H9 (cell line): ENCODE measurements at regions not wholly inside any gene's neighbourhood (a gene's known extent, or its start where the extent isn't known, plus 50 kb on each side); places are given as distances from the start of the nearest gene placed in this dataset.

Source experiments
- DNase-seq: peaks from one replicate; pipeline ENCODE4 v3.0.0-alpha.2; 2017
- H2AFZ ChIP-seq: one replicate; pipeline ENCODE4 v1.6.1; 2013; ENCODE audit warnings: mild to moderate bottlenecking, low read length, control low read depth, moderate library complexity
- H2AK5ac ChIP-seq: 2 replicates; pipeline ENCODE4 v1.6.1; 2013; ENCODE audit warnings: low read length, control low read depth, mixed read lengths; ENCODE audit not compliant: insufficient read length
- H2BK120ac ChIP-seq: one replicate; pipeline ENCODE4 v1.6.1; 2013; ENCODE audit warnings: low read depth, mild to moderate bottlenecking, low read length, control low read depth, inconsistent platforms; ENCODE audit not compliant: poor library complexity, severe bottlenecking
- H2BK12ac ChIP-seq: 2 replicates; pipeline ENCODE4 v1.6.1; 2013; ENCODE audit warnings: low read length, control low read depth, mixed read lengths, low read depth; ENCODE audit not compliant: insufficient read length
- H2BK15ac ChIP-seq: 2 replicates; pipeline ENCODE4 v1.6.1; 2013; ENCODE audit warnings: low read depth, low read length, control low read depth
- H2BK20ac ChIP-seq: one replicate; pipeline ENCODE4 v1.6.1; 2013; ENCODE audit warnings: low read depth, mild to moderate bottlenecking, low read length, control low read depth, inconsistent platforms; ENCODE audit not compliant: poor library complexity, severe bottlenecking
- H2BK5ac ChIP-seq: 2 replicates; pipeline ENCODE4 v1.6.1; 2013; ENCODE audit warnings: low read length, control low read depth, mixed read lengths; ENCODE audit not compliant: insufficient read length
- H3K14ac ChIP-seq: 2 replicates; pipeline ENCODE4 v1.6.1; 2013; ENCODE audit warnings: low read length, control low read depth; ENCODE audit not compliant: insufficient read depth
- H3K18ac ChIP-seq: 2 replicates; pipeline ENCODE4 v1.6.1; 2013; ENCODE audit warnings: low read depth, mild to moderate bottlenecking, mixed read lengths, low read length, control low read depth; ENCODE audit not compliant: insufficient read length
- H3K23ac ChIP-seq: 2 replicates; pipeline ENCODE4 v1.6.1; 2013; ENCODE audit warnings: low read length, control low read depth, mixed read lengths, low read depth; ENCODE audit not compliant: insufficient read length
- H3K23me2 ChIP-seq: 2 replicates; pipeline ENCODE4 v1.6.1; 2013; ENCODE audit warnings: low read depth, mild to moderate bottlenecking, mixed read lengths, low read length, control low read depth; ENCODE audit not compliant: insufficient read length, poor library complexity, severe bottlenecking
- H3K27ac ChIP-seq: 2 replicates; pipeline ENCODE4 v1.5.1; 2013; ENCODE audit warnings: low read length, control low read depth, mixed read lengths, low read depth; ENCODE audit not compliant: insufficient read length
- H3K27me3 ChIP-seq: 2 replicates; pipeline ENCODE4 v1.6.1; 2013; ENCODE audit warnings: low read length, control low read depth, inconsistent platforms; ENCODE audit not compliant: insufficient read depth
- H3K4ac ChIP-seq: 2 replicates; pipeline ENCODE4 v1.6.1; 2013; ENCODE audit warnings: low read depth, mild to moderate bottlenecking, control low read depth, inconsistent platforms, low read length, moderate library complexity
- H3K4me1 ChIP-seq: 2 replicates; pipeline ENCODE4 v1.6.1; 2013; ENCODE audit warnings: low read length, control low read depth, inconsistent platforms; ENCODE audit not compliant: insufficient read depth
- H3K4me2 ChIP-seq: 2 replicates; pipeline ENCODE4 v1.6.1; 2013; ENCODE audit warnings: low read length, control low read depth, mixed read lengths; ENCODE audit not compliant: insufficient read length, insufficient read depth
- H3K56ac ChIP-seq: 2 replicates; pipeline ENCODE4 v1.6.1; 2013; ENCODE audit warnings: low read depth, mild to moderate bottlenecking, mixed read lengths, low read length, control low read depth; ENCODE audit not compliant: insufficient read length
- H3K79me1 ChIP-seq: 2 replicates; pipeline ENCODE4 v1.6.1; 2013; ENCODE audit warnings: low read depth, mild to moderate bottlenecking, moderate library complexity, low read length, control low read depth, inconsistent platforms; ENCODE audit not compliant: insufficient read depth, poor library complexity, severe bottlenecking
- H3K79me2 ChIP-seq: 2 replicates; pipeline ENCODE4 v1.6.1; 2013; ENCODE audit warnings: low read length, control low read depth, inconsistent platforms; ENCODE audit not compliant: insufficient read depth
- H3K9ac ChIP-seq: 2 replicates; pipeline ENCODE4 v1.6.1; 2013; ENCODE audit warnings: low read length, control low read depth, mixed read lengths; ENCODE audit not compliant: insufficient read length; ENCODE audit errors: extremely low read depth
- H3K9me3 ChIP-seq: one replicate; pipeline ENCODE4 v1.6.1; 2013; ENCODE audit warnings: low read depth, low read length, inconsistent platforms; ENCODE audit not compliant: control insufficient read depth
- H3T11ph ChIP-seq: one replicate; pipeline ENCODE4 v1.6.1; 2013; ENCODE audit warnings: mild to moderate bottlenecking, low read length, control low read depth, inconsistent platforms
- H4K20me1 ChIP-seq: one replicate; pipeline ENCODE4 v1.6.1; 2013; ENCODE audit not compliant: control insufficient read depth, insufficient read length, insufficient read depth
- H4K5ac ChIP-seq: 2 replicates; pipeline ENCODE4 v1.6.1; 2013; ENCODE audit warnings: low read depth, mild to moderate bottlenecking, mixed read lengths, low read length, control low read depth; ENCODE audit not compliant: insufficient read length
- H4K8ac ChIP-seq: replicated peaks from 2 replicates; pipeline ENCODE4 v1.6.1; 2013; ENCODE audit warnings: low read length, control low read depth, mixed read lengths, low read depth; ENCODE audit not compliant: insufficient read length
- H4K91ac ChIP-seq: 2 replicates; pipeline ENCODE4 v1.6.1; 2013; ENCODE audit warnings: low read depth, mild to moderate bottlenecking, moderate library complexity, mixed read lengths, low read length, control low read depth; ENCODE audit not compliant: insufficient read length
- H3K27ac Mint-ChIP-seq, 3 experiments: 2 replicates in 2 of 3; 3 replicates in 1 of 3; pipeline ENCODE4 v1.8.0; 2020 to 2021; ENCODE audit warnings: mixed read lengths in 3 of 3, mild to moderate bottlenecking in 1 of 3, moderate library complexity in 1 of 3
- H3K27me3 Mint-ChIP-seq: 2 replicates; pipeline ENCODE4 v1.8.0; 2021; ENCODE audit warnings: low read depth, mild to moderate bottlenecking, moderate library complexity, mixed read lengths
- H3K36me3 Mint-ChIP-seq, 3 experiments: 2 replicates in 2 of 3; 3 replicates in 1 of 3; pipeline ENCODE4 v1.8.0; 2020 to 2021; ENCODE audit warnings: low read depth in 3 of 3, mixed read lengths in 3 of 3; ENCODE audit not compliant: insufficient read depth in 1 of 3
- H3K4me1 Mint-ChIP-seq, 2 experiments: 2 replicates each; pipeline ENCODE4 v1.8.0; 2020; ENCODE audit warnings: mixed read lengths in 2 of 2
- H3K4me3 Mint-ChIP-seq, 2 experiments: 2 replicates in 1 of 2; 3 replicates in 1 of 2; pipeline ENCODE4 v1.8.0; 2020 to 2021; ENCODE audit warnings: mild to moderate bottlenecking in 2 of 2, mixed read lengths in 2 of 2, moderate library complexity in 1 of 2
- H3K9me3 Mint-ChIP-seq, 2 experiments: 2 replicates in 1 of 2; 3 replicates in 1 of 2; pipeline ENCODE4 v1.8.0; 2020; ENCODE audit warnings: mild to moderate bottlenecking in 2 of 2, mixed read lengths in 2 of 2, moderate library complexity in 1 of 2
- CTCF ChIP-seq: fragments of 200-600 bp; sonication (generic); conservative IDR thresholded peaks from 3 replicates; pipeline ENCODE4 v1.8.0; 2021; ENCODE audit warnings: antibody characterized with exemption, mild to moderate bottlenecking
- WGBS: extraction: QIAGEN DNeasy Blood & Tissue Kit; methylation state at CpG from one replicate; pipeline ENCODE4 v1.1.7; 2013; ENCODE audit warnings: missing lambda C conversion rate, low lambda C conversion rate, mixed read lengths; ENCODE audit not compliant: insufficient read length; ENCODE audit errors: extremely low coverage; 5-methylcytosine and 5-hydroxymethylcytosine counted together

DNA sequence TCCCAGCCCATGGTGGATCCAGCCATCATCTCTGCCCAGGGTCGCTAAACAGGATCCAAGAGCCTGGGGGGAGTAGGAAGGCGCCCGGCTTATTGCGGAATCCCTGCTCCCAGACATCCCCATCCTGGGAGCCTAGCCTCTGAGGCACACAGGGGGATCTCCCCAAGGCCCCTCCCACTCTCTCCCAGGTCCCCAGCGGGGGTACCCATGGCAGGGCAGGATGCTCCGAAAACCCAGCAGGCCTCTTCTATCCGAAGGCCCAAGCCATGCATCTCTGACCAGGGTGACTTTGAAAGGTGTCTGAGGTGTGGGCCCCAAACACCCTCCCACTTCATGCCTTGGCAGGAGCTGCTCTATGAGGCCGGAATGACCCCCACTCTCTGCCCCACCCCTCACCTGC is 81.7 kb upstream of the RUFY1 start:
- H3K9ac ChIP-seq: no peak overlapping the region
- H4K5ac ChIP-seq: no peak overlapping the region
- H3K79me2 ChIP-seq: no peaks in the 10 kb centered on the region
- H2BK20ac ChIP-seq: no peak overlapping the region
- H3K23ac ChIP-seq: no peak overlapping the region
- H3K9me3 ChIP-seq: no peaks in the 10 kb centered on the region
- no peak overlapping the region for H2AFZ ChIP-seq
- no peak overlapping the region for H3T11ph ChIP-seq
- no peak overlapping the region for H3K4ac ChIP-seq
- no peaks in the 10 kb centered on the region for H3K4me1 Mint-ChIP-seq
- DNase-seq: no peak
- no peaks in the 10 kb centered on the region for H3K79me1 ChIP-seq
- no peak overlapping the region; the same call in 1 of the 2 replicates for H3K14ac ChIP-seq
- H3K27me3 ChIP-seq: no peaks in the 10 kb centered on the region
- peaks cover 0 to 14% of the 10 kb centered on the region in 2 experiments; a peak in 2 of 5 replicates for H3K9me3 Mint-ChIP-seq
- H3K23me2 ChIP-seq: no peaks in the 10 kb centered on the region
- no peak overlapping the region for H3K4me3 Mint-ChIP-seq
- H2BK120ac ChIP-seq: no peak overlapping the region
- H3K27ac ChIP-seq: no peak overlapping the region
- no peak overlapping the region for H2BK5ac ChIP-seq
- H3K27ac Mint-ChIP-seq: no peak overlapping the region
- H2AK5ac ChIP-seq: no peak overlapping the region
- H4K20me1 ChIP-seq: no peaks in the 10 kb centered on the region
- H3K27me3 Mint-ChIP-seq: no peaks in the 10 kb centered on the region
- no peak overlapping the region for H4K8ac ChIP-seq
- no peak overlapping the region for H2BK12ac ChIP-seq
- H4K91ac ChIP-seq: no peak overlapping the region
- no peaks in the 10 kb centered on the region for H3K4me1 ChIP-seq
- H3K56ac ChIP-seq: no peak overlapping the region
- no peak for TF ChIP-seq CTCF
- H3K18ac ChIP-seq: no peak overlapping the region
- WGBS: no CpG with 5 or more reads among the region's 8 CpGs
- no peaks in the 10 kb centered on the region for H3K36me3 Mint-ChIP-seq
- no peak overlapping the region for H3K4me2 ChIP-seq
- no peak overlapping the region for H2BK15ac ChIP-seq
